ENCODE measurements at regions not wholly inside any gene's neighbourhood (a gene's known extent, or its start where the extent isn't known, plus 50 kb on each side); places are given as distances from the start of the nearest gene placed in this dataset.

GRCh38 chrX:116863029-116863428, 400.3 kb upstream of the CT83 start:
- DNase-seq: no peak
- H3K4me3 ChIP-seq: no peak overlapping the region
- H3K36me3 ChIP-seq: no peaks in the 10 kb centered on the region
- no peaks in the 10 kb centered on the region for H3K4me1 ChIP-seq
- no peaks in the 10 kb centered on the region for H3K27me3 ChIP-seq (replicated peaks in 1 of 7)
- intact Hi-C loops (cut with DNase I; ENCODE audit: low total_unique reads): no loop called here
- H3K9me3 ChIP-seq: no peaks in the 10 kb centered on the region
- WGBS, 5 donors: 50 to 74% (median 68%) methylated on average over 4 of the region's 4 CpGs
- no peak for TF ChIP-seq POLR2AphosphoS5 (IDR thresholded peaks at IDR 0.05)
- TF ChIP-seq, protein P1, sequence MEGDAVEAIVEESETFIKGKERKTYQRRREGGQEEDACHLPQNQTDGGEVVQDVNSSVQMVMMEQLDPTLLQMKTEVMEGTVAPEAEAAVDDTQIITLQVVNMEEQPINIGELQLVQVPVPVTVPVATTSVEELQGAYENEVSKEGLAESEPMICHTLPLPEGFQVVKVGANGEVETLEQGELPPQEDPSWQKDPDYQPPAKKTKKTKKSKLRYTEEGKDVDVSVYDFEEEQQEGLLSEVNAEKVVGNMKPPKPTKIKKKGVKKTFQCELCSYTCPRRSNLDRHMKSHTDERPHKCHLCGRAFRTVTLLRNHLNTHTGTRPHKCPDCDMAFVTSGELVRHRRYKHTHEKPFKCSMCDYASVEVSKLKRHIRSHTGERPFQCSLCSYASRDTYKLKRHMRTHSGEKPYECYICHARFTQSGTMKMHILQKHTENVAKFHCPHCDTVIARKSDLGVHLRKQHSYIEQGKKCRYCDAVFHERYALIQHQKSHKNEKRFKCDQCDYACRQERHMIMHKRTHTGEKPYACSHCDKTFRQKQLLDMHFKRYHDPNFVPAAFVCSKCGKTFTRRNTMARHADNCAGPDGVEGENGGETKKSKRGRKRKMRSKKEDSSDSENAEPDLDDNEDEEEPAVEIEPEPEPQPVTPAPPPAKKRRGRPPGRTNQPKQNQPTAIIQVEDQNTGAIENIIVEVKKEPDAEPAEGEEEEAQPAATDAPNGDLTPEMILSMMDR (IDR thresholded peaks at IDR 0.05 in 8 of 11, conservative IDR thresholded peaks at IDR 0.05 in 3 of 11): no peak
- no peak for TF ChIP-seq POLR2A (IDR thresholded peaks at IDR 0.05)
- H3K27ac ChIP-seq: no peak overlapping the region

DNA sequence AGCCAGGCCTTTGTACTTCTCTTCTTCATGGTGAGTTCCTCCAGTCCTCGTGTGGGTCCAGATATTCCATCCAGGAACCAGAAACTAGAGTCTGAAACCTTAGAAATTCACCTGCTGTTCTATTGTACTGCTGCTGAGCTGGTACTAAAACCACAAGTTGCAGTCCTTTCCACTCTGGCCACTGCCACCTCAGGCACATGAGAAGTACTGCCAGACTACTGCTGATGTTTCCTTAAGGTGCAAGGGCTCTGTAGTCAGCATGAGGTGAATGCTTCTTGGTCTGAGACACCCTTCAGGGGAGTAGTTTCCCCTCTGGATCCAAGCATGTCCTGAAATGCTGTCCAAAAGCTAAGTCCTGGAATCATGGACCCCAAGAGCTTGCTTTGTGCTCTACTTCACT, 399.6 kb upstream of the CT83 start:
- H3K27me3 ChIP-seq (replicated peaks in 1 of 7): no peaks in the 10 kb centered on the region
- H3K4me1 ChIP-seq: no peaks in the 10 kb centered on the region
- TF ChIP-seq POLR2A (IDR thresholded peaks at IDR 0.05): no peak
- TF ChIP-seq, protein P1 (IDR thresholded peaks at IDR 0.05 in 8 of 11, conservative IDR thresholded peaks at IDR 0.05 in 3 of 11): no peak
- no peak for TF ChIP-seq POLR2AphosphoS5 (IDR thresholded peaks at IDR 0.05)
- WGBS, 5 donors: 34 to 64% (median 40%) methylated on average over 1 of the region's 1 CpG
- H3K36me3 ChIP-seq: no peaks in the 10 kb centered on the region
- H3K9me3 ChIP-seq: no peaks in the 10 kb centered on the region
- intact Hi-C loops (cut with DNase I; ENCODE audit: low total_unique reads): no loop called here
- H3K27ac ChIP-seq: no peak overlapping the region
- DNase-seq: no peak
- no peak overlapping the region for H3K4me3 ChIP-seq

DNA sequence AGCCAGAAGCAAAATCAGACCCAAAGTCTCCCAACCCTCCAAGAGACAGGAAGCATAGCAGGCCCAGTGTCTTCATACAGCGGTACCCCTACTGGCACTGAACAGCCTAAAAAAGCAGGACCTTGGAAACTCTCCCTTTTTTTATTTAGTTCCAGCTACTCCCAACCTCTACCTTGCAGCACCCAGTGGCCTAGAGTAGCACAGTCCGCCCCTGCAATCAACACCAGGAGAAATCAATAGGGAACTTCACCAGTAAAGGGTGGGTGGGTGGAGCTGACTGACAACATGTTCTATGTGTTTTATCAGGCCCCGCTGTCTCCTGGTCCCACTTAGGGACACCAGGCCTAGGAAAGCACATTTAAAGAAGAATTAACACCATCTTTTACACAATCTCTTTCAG, 378.5 kb upstream of the CT83 start:
- no peak for DNase-seq
- no peaks in the 10 kb centered on the region for H3K36me3 ChIP-seq
- no peak for TF ChIP-seq POLR2AphosphoS5 (IDR thresholded peaks at IDR 0.05)
- no peak overlapping the region for H3K27ac ChIP-seq
- 65 to 93% (median 81%) methylated on average over 2 to 3 of the region's 3 CpGs for WGBS, 5 donors
- H3K4me1 ChIP-seq: no peaks in the 10 kb centered on the region
- peaks cover 0 to 6% (median 0%) of the 10 kb centered on the region in 8 donors for H3K9me3 ChIP-seq
- H3K27me3 ChIP-seq (replicated peaks in 1 of 7): no peaks in the 10 kb centered on the region
- intact Hi-C loops (cut with DNase I; ENCODE audit: low total_unique reads): no loop called here
- no peak overlapping the region for H3K4me3 ChIP-seq

- no peak overlapping the region for H3K27ac ChIP-seq
- TF ChIP-seq POLR2AphosphoS5 (IDR thresholded peaks at IDR 0.05) (no peak), POLR2A (IDR thresholded peaks at IDR 0.05) (no peak)
- TF ChIP-seq, protein P1 (IDR thresholded peaks at IDR 0.05 in 8 of 11, conservative IDR thresholded peaks at IDR 0.05 in 3 of 11): no peak
- no peaks in the 10 kb centered on the region for H3K4me1 ChIP-seq
- H3K36me3 ChIP-seq: no peaks in the 10 kb centered on the region
- H3K27me3 ChIP-seq (replicated peaks in 1 of 7): no peaks in the 10 kb centered on the region
- no peak overlapping the region for H3K4me3 ChIP-seq
- H3K9me3 ChIP-seq: no peaks in the 10 kb centered on the region
- no peak for DNase-seq
- 58 to 85% (median 73%) methylated on average over 4 of the region's 4 CpGs for WGBS, 5 donors
- intact Hi-C loops (cut with DNase I; ENCODE audit: low total_unique reads): no loop called here
Observed at GRCh38 chrX:116827063-116827462, 364.3 kb upstream of the CT83 start.

GRCh38 chrX:116824785-116825184, 362.0 kb upstream of the CT83 start:
- H3K27ac ChIP-seq: no peak overlapping the region
- no peaks in the 10 kb centered on the region for H3K9me3 ChIP-seq
- WGBS, 5 donors: 38 to 100% (median 50%) methylated on average over 1 of the region's 1 CpG
- no peak for DNase-seq
- H3K27me3 ChIP-seq (replicated peaks in 1 of 7): no peaks in the 10 kb centered on the region
- H3K36me3 ChIP-seq: no peaks in the 10 kb centered on the region
- H3K4me1 ChIP-seq: no peaks in the 10 kb centered on the region
- H3K4me3 ChIP-seq: no peak overlapping the region
- no peak for TF ChIP-seq POLR2A (IDR thresholded peaks at IDR 0.05)
- TF ChIP-seq, protein P1 (IDR thresholded peaks at IDR 0.05 in 8 of 11, conservative IDR thresholded peaks at IDR 0.05 in 3 of 11): no peak
- no peak for TF ChIP-seq POLR2AphosphoS5 (IDR thresholded peaks at IDR 0.05)
- intact Hi-C loops (cut with DNase I; ENCODE audit: low total_unique reads): no loop called here
